ENCODE measurements at regions not wholly inside any gene's neighbourhood (a gene's known extent, or its start where the extent isn't known, plus 50 kb on each side); places are given as distances from the start of the nearest gene placed in this dataset.

- TF ChIP-seq MAX (IDR thresholded peaks at IDR 0.05) (no peak), POLR2AphosphoS5 (IDR thresholded peaks at IDR 0.05; ENCODE audit: low read depth, low read length) (no peak), POLR2A (IDR thresholded peaks at IDR 0.05; ENCODE audit: borderline replicate concordance, extremely low read depth, insufficient read depth, insufficient read length) (no peak), ZBTB33 (IDR thresholded peaks at IDR 0.05; ENCODE audit: extremely low read depth, insufficient replicate concordance, low read length) (no peak), EZH2 (IDR thresholded peaks at IDR 0.05) (no peak), CTCF (IDR thresholded peaks at IDR 0.05 in 2 of 3, conservative IDR thresholded peaks at IDR 0.05 in 1 of 3; ENCODE audit: borderline replicate concordance in 1 of 3, insufficient read depth in 1 of 3, low read depth in 2 of 3, low read length in 2 of 3) (no peak), EGR1 (IDR thresholded peaks at IDR 0.05; ENCODE audit: low read depth) (no peak), SP1 (IDR thresholded peaks at IDR 0.05; ENCODE audit: low read depth) (no peak)
Measured at GRCh38 chr20:56967916-56968315, 298.5 kb downstream of the BMP7 start.
